Panc1 (cell line): ENCODE measurements at regions not wholly inside any gene's neighbourhood (a gene's known extent, or its start where the extent isn't known, plus 50 kb on each side); places are given as distances from the start of the nearest gene placed in this dataset.

Experiments used
- ATAC-seq: fragments of 200-7000 bp; cut with Tn5 transposase; 2 replicates; pipeline ENCODE4 v1.9.1; 2020; ENCODE audit warnings: mild to moderate bottlenecking, moderate library complexity
- BruUV-seq: library from RNA; stranded (reverse); fragments of 400-500 nt; replicated peaks from 2 replicates; lab custom pipeline; 2021; lab: Mats Ljungman, UMichigan
- CTCF ChIA-PET: fragments of 300-600 bp; sonication (Branson Sonifier 250); formaldehyde crosslinking; loops from one replicate; lab custom pipeline; 2022; ENCODE audit warnings: antibody characterized with exemption; lab: Charles Lee
- POLR2A ChIA-PET: fragments of 300-600 bp; sonication (Branson Sonifier 250); formaldehyde crosslinking; loops from one replicate; lab custom pipeline; 2022; ENCODE audit warnings: antibody characterized with exemption; lab: Charles Lee
- DNase-seq: peaks from one replicate; pipeline ENCODE4 v3.0.0-alpha.2; 2010; ENCODE audit warnings: low read depth, low spot score
- H3K27ac ChIP-seq: 2 replicates; pipeline ENCODE4 v1.5.1; 2011; ENCODE audit warnings: mild to moderate bottlenecking, low read length, inconsistent platforms
- H3K27me3 ChIP-seq: fragments of 200-500 bp; sonication (Bioruptor generic); 2 replicates; pipeline ENCODE4 v1.6.0; 2014; ENCODE audit warnings: low read length, inconsistent platforms; ENCODE audit not compliant: control insufficient read depth, insufficient read depth
- H3K36me3 ChIP-seq: fragments of 200-500 bp; sonication (Bioruptor generic); 2 replicates; pipeline ENCODE4 v1.5.1; 2014; ENCODE audit warnings: inconsistent platforms, mild to moderate bottlenecking, low read length, moderate library complexity; ENCODE audit not compliant: control insufficient read depth, insufficient read depth
- H3K4me1 ChIP-seq: 2 replicates; pipeline ENCODE4 v1.5.1; 2011; ENCODE audit warnings: inconsistent platforms, mild to moderate bottlenecking, low read length, moderate library complexity; ENCODE audit not compliant: control insufficient read depth, insufficient read depth
- H3K4me3 ChIP-seq, 2 experiments: 2 replicates each; pipeline ENCODE4 v1.5.1; 2011 to 2012; ENCODE audit warnings: low read depth in 2 of 2, low read length in 2 of 2, mild to moderate bottlenecking in 2 of 2, inconsistent platforms in 1 of 2, moderate library complexity in 1 of 2
- H3K9me3 ChIP-seq: fragments of 200-500 bp; sonication (Bioruptor generic); 2 replicates; pipeline ENCODE4 v1.5.1; 2014; ENCODE audit warnings: low read depth, mild to moderate bottlenecking, inconsistent platforms, low read length, moderate library complexity; ENCODE audit not compliant: control insufficient read depth, insufficient read depth
- POLR2AphosphoS5 ChIP-seq: IDR thresholded peaks from 2 replicates; pipeline ENCODE4 v1.6.1; 2012; ENCODE audit warnings: mild to moderate bottlenecking, low read depth, low read length, moderate library complexity
- SIN3A ChIP-seq: IDR thresholded peaks from 2 replicates; pipeline ENCODE4 v1.6.1; 2012; ENCODE audit warnings: low read depth, mild to moderate bottlenecking, low read length, moderate library complexity, borderline replicate concordance; ENCODE audit not compliant: insufficient read depth
- TCF7L2 ChIP-seq: IDR thresholded peaks from 2 replicates; pipeline ENCODE4 v1.6.1; 2011; ENCODE audit warnings: mild to moderate bottlenecking, low read depth, low read length, inconsistent platforms
- in situ Hi-C: cut with HindIII; loops from 2 replicates; pipeline ENCODE4 v1.10.0; 2016; ENCODE audit warnings: low sequenced_read_pairs, low pct_unique_long_range_greater_than_20kb
- intact Hi-C: fragments of 100-400 bp; cut with micrococcal nuclease; formaldehyde crosslinking; loops from one replicate; pipeline ENCODE4 v1.10.0; 2022; ENCODE audit not compliant: unreplicated experiment
- TF ChIP-seq, protein P1 (sequence below): fragments of 450-650 bp; IDR thresholded peaks from 2 replicates; pipeline ENCODE4 v1.5.1; 2017; ENCODE audit warnings: mild to moderate bottlenecking
- TF ChIP-seq, protein P2 (sequence below), 2 experiments: IDR thresholded peaks; 2 replicates each; pipeline ENCODE4 v1.6.1; 2011 to 2012; ENCODE audit warnings: low read depth in 2 of 2, control low read depth in 1 of 2, low read length in 1 of 2, mild to moderate bottlenecking in 1 of 2, moderate library complexity in 1 of 2; ENCODE audit not compliant: insufficient read depth in 1 of 2

- no peaks in the 10 kb centered on the region for H3K27me3 ChIP-seq
- TF ChIP-seq POLR2AphosphoS5, result no peak
- TF ChIP-seq TCF7L2, result no peak
- in situ Hi-C loops (no loop called here), intact Hi-C loops (no loop called here)
- H3K36me3 ChIP-seq, result no peaks in the 10 kb centered on the region
- DNase-seq, result no peak
- CTCF ChIA-PET, result no interaction called here
- BruUV-seq, result no TSS peak
- no peaks in the 10 kb centered on the region for H3K4me1 ChIP-seq
- H3K9me3 ChIP-seq, result peaks cover 19% of the 10 kb centered on the region; the same call in 1 of the 2 replicates
- no peak for ATAC-seq
- H3K4me3 ChIP-seq, result no peak overlapping the region
- POLR2A ChIA-PET, result no interaction called here
- no peak overlapping the region for H3K27ac ChIP-seq
Measured at GRCh38 chr6:156579564-156579963, 197.6 kb upstream of the ARID1B start.

DNA sequence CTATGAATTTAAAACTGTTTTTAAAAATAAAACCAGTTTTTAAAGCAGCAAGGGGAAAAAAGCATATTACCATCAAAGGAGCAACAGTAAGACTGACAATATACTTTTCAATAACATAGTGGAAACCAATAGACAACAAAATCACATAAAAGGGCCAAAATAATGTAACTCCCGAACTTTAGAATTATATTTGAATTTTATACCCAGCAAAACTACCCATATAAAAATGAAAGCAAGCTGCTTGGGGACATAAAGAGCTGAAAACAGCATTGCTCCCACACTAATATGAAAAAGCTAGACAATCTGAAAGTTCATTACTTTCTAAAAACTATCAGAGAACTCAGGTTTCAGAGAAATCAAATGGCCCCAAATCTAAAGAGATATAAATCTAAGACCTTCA lies 199.4 kb upstream of the ARID1B start:
- TF ChIP-seq POLR2AphosphoS5 (no peak), TCF7L2 (no peak), SIN3A (no peak)
- TF ChIP-seq, protein P1, sequence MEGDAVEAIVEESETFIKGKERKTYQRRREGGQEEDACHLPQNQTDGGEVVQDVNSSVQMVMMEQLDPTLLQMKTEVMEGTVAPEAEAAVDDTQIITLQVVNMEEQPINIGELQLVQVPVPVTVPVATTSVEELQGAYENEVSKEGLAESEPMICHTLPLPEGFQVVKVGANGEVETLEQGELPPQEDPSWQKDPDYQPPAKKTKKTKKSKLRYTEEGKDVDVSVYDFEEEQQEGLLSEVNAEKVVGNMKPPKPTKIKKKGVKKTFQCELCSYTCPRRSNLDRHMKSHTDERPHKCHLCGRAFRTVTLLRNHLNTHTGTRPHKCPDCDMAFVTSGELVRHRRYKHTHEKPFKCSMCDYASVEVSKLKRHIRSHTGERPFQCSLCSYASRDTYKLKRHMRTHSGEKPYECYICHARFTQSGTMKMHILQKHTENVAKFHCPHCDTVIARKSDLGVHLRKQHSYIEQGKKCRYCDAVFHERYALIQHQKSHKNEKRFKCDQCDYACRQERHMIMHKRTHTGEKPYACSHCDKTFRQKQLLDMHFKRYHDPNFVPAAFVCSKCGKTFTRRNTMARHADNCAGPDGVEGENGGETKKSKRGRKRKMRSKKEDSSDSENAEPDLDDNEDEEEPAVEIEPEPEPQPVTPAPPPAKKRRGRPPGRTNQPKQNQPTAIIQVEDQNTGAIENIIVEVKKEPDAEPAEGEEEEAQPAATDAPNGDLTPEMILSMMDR, result no peak
- in situ Hi-C loops, result no loop called here
- Histone ChIP-seq H3K36me3 (no peaks in the 10 kb centered on the region), H3K4me1 (no peaks in the 10 kb centered on the region), H3K27me3 (no peaks in the 10 kb centered on the region), H3K27ac (no peak overlapping the region), H3K9me3 (peaks cover 19% of the 10 kb centered on the region; the same call in 1 of the 2 replicates), H3K4me3 (no peak overlapping the region)
- BruUV-seq, result no TSS peak
- CTCF ChIA-PET, result no interaction called here
- ATAC-seq (no peak), DNase-seq (no peak)
- POLR2A ChIA-PET, result no interaction called here
- intact Hi-C loops, result no loop called here

- no peaks in the 10 kb centered on the region for H3K4me1 ChIP-seq
- TF ChIP-seq, protein P1, result no peak
- TF ChIP-seq POLR2AphosphoS5, result no peak
- TF ChIP-seq, protein P2, sequence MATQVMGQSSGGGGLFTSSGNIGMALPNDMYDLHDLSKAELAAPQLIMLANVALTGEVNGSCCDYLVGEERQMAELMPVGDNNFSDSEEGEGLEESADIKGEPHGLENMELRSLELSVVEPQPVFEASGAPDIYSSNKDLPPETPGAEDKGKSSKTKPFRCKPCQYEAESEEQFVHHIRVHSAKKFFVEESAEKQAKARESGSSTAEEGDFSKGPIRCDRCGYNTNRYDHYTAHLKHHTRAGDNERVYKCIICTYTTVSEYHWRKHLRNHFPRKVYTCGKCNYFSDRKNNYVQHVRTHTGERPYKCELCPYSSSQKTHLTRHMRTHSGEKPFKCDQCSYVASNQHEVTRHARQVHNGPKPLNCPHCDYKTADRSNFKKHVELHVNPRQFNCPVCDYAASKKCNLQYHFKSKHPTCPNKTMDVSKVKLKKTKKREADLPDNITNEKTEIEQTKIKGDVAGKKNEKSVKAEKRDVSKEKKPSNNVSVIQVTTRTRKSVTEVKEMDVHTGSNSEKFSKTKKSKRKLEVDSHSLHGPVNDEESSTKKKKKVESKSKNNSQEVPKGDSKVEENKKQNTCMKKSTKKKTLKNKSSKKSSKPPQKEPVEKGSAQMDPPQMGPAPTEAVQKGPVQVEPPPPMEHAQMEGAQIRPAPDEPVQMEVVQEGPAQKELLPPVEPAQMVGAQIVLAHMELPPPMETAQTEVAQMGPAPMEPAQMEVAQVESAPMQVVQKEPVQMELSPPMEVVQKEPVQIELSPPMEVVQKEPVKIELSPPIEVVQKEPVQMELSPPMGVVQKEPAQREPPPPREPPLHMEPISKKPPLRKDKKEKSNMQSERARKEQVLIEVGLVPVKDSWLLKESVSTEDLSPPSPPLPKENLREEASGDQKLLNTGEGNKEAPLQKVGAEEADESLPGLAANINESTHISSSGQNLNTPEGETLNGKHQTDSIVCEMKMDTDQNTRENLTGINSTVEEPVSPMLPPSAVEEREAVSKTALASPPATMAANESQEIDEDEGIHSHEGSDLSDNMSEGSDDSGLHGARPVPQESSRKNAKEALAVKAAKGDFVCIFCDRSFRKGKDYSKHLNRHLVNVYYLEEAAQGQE (IDR thresholded peaks at IDR 0.05; ENCODE audit: insufficient read depth in 1 of 2, low read depth in 2 of 2, low read length in 1 of 2), result no peak
- TF ChIP-seq SIN3A, result no peak
- no peak for TF ChIP-seq TCF7L2
- no peaks in the 10 kb centered on the region for H3K27me3 ChIP-seq
- no peak overlapping the region for H3K27ac ChIP-seq
- no peak overlapping the region for H3K4me3 ChIP-seq
- no peak for DNase-seq
- ChIA-PET CTCF (no interaction called here), POLR2A (no interaction called here)
- H3K36me3 ChIP-seq, result no peaks in the 10 kb centered on the region
- in situ Hi-C loops (no loop called here), intact Hi-C loops (no loop called here)
- no peak for ATAC-seq
- peaks cover 19% of the 10 kb centered on the region; the same call in 1 of the 2 replicates for H3K9me3 ChIP-seq
- BruUV-seq, result no TSS peak
Measured at GRCh38 chr6:156575361-156575760, 201.8 kb upstream of the ARID1B start.
